GM12864 (cell line): ENCODE measurements at regions not wholly inside any gene's neighbourhood (a gene's known extent, or its start where the extent isn't known, plus 50 kb on each side); places are given as distances from the start of the nearest gene placed in this dataset.

Experiments used
- DNase-seq: peaks from one replicate; pipeline ENCODE4 v3.0.0-alpha.2; 2011; ENCODE audit warnings: low read depth
- H3K4me3 ChIP-seq: 2 replicates; pipeline ENCODE4 v1.5.1; 2011; ENCODE audit warnings: mild to moderate bottlenecking, low read depth, low read length, control low read depth
- TF ChIP-seq, protein P1 (sequence below): IDR thresholded peaks from 2 replicates; pipeline ENCODE4 v1.5.1; 2011; ENCODE audit warnings: low read depth, mild to moderate bottlenecking, moderate library complexity, low read length, control low read depth, inconsistent platforms; ENCODE audit errors: missing control alignments

DNA sequence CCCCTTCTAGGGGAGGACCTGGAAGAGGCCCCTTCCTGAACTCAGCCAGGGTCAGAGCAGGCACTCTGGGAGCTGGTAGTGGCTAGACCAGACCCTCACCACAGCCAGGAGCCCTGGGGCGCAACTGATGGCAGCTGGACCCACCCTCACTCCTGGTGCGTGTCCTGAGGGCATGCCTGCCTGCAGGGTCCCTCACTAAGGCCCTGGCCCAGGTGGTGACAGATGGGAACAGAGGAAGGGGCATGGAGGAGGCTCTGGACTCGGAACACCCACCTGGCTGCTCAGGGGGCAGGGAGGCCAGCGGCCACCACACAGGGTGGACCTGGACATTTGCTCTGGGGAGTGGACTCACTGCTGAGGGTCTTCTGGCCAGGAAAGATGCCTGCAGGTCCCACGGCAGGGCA is 342.2 kb upstream of the SFSWAP start:
- no peak for DNase-seq
- H3K4me3 ChIP-seq, result no peak overlapping the region
- TF ChIP-seq, protein P1, sequence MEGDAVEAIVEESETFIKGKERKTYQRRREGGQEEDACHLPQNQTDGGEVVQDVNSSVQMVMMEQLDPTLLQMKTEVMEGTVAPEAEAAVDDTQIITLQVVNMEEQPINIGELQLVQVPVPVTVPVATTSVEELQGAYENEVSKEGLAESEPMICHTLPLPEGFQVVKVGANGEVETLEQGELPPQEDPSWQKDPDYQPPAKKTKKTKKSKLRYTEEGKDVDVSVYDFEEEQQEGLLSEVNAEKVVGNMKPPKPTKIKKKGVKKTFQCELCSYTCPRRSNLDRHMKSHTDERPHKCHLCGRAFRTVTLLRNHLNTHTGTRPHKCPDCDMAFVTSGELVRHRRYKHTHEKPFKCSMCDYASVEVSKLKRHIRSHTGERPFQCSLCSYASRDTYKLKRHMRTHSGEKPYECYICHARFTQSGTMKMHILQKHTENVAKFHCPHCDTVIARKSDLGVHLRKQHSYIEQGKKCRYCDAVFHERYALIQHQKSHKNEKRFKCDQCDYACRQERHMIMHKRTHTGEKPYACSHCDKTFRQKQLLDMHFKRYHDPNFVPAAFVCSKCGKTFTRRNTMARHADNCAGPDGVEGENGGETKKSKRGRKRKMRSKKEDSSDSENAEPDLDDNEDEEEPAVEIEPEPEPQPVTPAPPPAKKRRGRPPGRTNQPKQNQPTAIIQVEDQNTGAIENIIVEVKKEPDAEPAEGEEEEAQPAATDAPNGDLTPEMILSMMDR, result no peak

- no peak overlapping the region for H3K4me3 ChIP-seq
- TF ChIP-seq, protein P1, result no peak
- DNase-seq, result no peak
These were observed 341.6 kb upstream of the SFSWAP start for GRCh38 chr12:131369094-131369845.

DNA sequence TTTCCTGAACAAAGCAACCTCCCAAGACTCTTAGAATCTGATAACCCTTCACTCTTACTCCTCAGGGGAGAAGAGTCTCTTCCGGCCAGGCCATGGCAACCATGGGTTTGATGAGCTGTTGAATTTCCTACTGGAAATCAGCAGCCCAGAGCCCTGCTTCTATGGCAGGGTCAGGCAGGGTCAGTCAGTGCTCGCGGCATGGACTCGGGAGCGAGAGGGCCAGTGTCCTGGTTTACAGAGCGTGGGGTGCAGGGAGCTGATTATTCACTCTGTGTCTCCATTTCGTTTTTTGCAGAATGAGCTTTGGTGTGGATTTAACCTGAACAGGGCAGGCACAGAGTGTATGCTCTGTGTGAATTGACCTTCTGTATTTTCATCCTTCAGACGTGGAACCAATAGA is 340.6 kb upstream of the SFSWAP start:
- TF ChIP-seq, protein P1, result no peak
- DNase-seq, result no peak
- H3K4me3 ChIP-seq, result no peak overlapping the region

DNA sequence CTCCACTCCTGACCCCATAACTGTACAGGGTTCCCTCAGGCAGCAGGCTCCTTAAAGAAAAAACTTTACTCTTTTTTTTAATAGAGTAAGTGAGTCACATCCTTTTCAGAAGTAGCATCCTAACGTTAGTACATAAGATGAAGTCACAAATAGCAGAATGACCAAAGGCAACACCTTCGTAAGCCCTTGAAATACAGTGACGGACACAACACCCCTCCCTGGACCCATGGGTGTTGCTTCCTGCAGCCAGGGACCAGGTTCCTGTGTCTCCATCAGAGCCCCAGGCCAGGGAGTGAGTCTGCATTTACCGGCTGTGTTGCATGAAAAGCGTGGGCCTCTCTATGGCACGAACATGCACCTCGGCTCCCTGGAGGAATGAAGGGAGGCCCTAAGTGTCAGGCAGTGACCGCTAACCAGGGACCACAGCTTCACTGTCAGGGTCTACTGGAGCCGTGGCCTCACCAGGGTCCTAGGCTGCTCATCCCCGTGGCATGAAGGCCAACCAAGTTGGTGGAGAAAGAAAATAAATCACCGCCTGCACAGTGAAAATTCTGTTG is 340.0 kb upstream of the SFSWAP start:
- TF ChIP-seq, protein P1, result no peak
- DNase-seq, result no peak
- H3K4me3 ChIP-seq, result no peak overlapping the region

DNA sequence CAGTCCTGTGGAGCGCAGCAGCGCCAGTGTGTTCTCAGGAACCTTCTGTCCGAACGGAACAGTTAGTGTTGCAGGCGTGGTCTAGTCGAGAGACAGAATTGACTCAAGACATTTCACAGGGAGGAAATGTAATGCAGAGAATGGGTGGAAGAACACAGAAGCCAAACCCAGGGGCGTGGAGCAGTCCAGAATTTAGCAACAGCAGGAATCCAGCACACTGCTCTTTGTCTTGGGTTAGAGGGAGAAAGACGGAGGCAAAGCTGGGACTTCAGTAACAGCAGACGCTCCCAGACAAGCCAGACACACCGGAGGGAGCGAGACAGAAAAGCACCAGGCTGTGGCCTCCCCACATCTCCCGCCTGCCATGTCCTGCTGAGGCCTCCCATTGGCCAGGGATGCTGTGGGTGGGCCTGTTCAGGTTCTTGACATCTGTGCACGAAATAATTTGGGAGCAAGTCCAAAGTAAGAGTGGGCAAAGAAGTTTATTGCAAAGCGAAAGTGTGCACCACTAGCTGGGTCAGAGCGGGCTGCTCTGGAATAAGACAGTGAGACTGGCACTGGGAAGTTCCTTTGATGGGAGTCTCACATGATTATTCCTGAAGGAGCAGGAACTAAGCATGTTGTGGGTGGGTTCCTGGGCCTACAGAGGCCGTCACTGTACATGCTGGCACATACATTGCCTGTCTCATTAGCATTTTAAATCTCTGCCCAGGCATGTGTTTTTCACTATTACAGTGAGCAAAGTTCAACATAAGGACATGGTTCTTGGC is 339.3 kb upstream of the SFSWAP start:
- H3K4me3 ChIP-seq, result no peak overlapping the region
- DNase-seq, result no peak

DNA sequence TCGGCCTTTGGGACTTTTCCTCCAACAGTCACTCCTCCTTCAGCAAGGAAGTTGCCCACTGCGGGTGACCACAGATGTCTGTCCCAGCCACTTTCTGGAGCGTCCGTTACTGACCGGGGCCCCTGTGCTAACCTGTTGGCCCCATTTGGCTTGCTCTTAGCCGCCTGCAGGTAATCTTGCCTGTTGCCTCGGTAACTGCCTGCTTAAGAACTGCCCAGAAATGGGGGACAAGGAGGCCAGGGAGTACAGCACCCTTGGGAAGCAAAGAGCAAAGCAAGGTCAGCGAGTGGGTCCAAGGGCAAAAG is 338.8 kb upstream of the SFSWAP start:
- DNase-seq, result no peak
- no peak overlapping the region for H3K4me3 ChIP-seq
- TF ChIP-seq, protein P1, result no peak

More for the DNA sequence above, 339.3 kb upstream of the SFSWAP start:
- TF ChIP-seq, protein P1, result no peak

- DNase-seq, result no peak
- H3K4me3 ChIP-seq, result no peak overlapping the region
- TF ChIP-seq, protein P1, result no peak
These were observed 338.1 kb upstream of the SFSWAP start for GRCh38 chr12:131372706-131373195.
